Heart left ventricle (tissue), 16 donors: ENCODE measurements at regions not wholly inside any gene's neighbourhood (a gene's known extent, or its start where the extent isn't known, plus 50 kb on each side); places are given as distances from the start of the nearest gene placed in this dataset.

Experiments
- ATAC-seq, 4 donors: fragments of 200-7000 bp; cut with Tn5 transposase; one replicate each; pipeline ENCODE4 v1.9.1; 2020 to 2022; ENCODE audit warnings: moderate library complexity in 4 of 4, mild to moderate bottlenecking in 3 of 4, moderate number of reproducible peaks in 1 of 4
- DNase-seq, 5 donors: peaks; one replicate each; pipeline ENCODE4 v3.0.0-alpha.2; 2020
- H3K27ac ChIP-seq, 12 donors: fragments of 200-600 bp; sonication (generic) in 4 of 12; one replicate each; pipeline versions ENCODE4 v1.5.0 to v1.8.0; 2016 to 2022; ENCODE audit warnings: mild to moderate bottlenecking in 2 of 12
- H3K27me3 ChIP-seq, 9 donors: fragments of 200-600 bp; sonication (generic) in 2 of 9; one replicate each; pipeline versions ENCODE4 v1.5.1 to v1.8.0; 2016 to 2022; ENCODE audit warnings: mild to moderate bottlenecking in 3 of 9
- H3K36me3 ChIP-seq, 9 donors: fragments of 200-600 bp; sonication (generic) in 2 of 9; one replicate each; pipeline versions ENCODE4 v1.5.0 to v1.8.0; 2018 to 2022; ENCODE audit warnings: mild to moderate bottlenecking in 2 of 9
- H3K4me1 ChIP-seq, 12 donors: fragments of 200-600 bp; sonication (generic) in 4 of 12; one replicate each; pipeline versions ENCODE4 v1.5.0 to v1.8.0; 2016 to 2022; ENCODE audit warnings: mild to moderate bottlenecking in 3 of 12
- H3K4me3 ChIP-seq, 12 donors: fragments of 200-600 bp; sonication (generic) in 4 of 12; one replicate each; pipeline versions ENCODE4 v1.5.0 to v1.8.0; 2017 to 2022; ENCODE audit warnings: mild to moderate bottlenecking in 9 of 12, moderate library complexity in 4 of 12
- H3K9me3 ChIP-seq, 12 donors: fragments of 200-600 bp; sonication (generic) in 4 of 12; one replicate each; pipeline versions ENCODE4 v1.5.0 to v1.8.0; 2016 to 2022; ENCODE audit warnings: mild to moderate bottlenecking in 1 of 12
- CTCF ChIP-seq, 12 donors: fragments of 200-600 bp; sonication (generic) in 4 of 12; IDR thresholded peaks; one replicate each; pipeline versions ENCODE4 v1.5.0 to v1.8.0; 2018 to 2022; ENCODE audit warnings: antibody characterized with exemption in 12 of 12, mild to moderate bottlenecking in 5 of 12
- POLR2A ChIP-seq, 2 donors: fragments of 450-650 bp; IDR thresholded peaks; one replicate each; pipeline ENCODE4 v1.6.1; 2017; ENCODE audit warnings: antibody characterized with exemption in 2 of 2, mild to moderate bottlenecking in 2 of 2, moderate library complexity in 2 of 2
- WGBS, 4 donors: extraction: QIAGEN DNeasy Blood & Tissue Kit in 2 of 4; methylation state at CpG; one replicate each; pipeline versions ENCODE4 v1.1.5 to v1.1.7; 2013 to 2018; 5-methylcytosine and 5-hydroxymethylcytosine counted together
- intact Hi-C, 10 donors: fragments of 100-400 bp; cut with DNase I; formaldehyde crosslinking; loops; one replicate each; pipeline versions ENCODE4 v1.11.1 to v1.14.2; 2022
- donor health status: ischemic (EF 13 %, LVEDD 7.1; RV severe dilation, severe dysfunction).
- donor health status: healthy with polysubstance abuse.
- donor health status: DM: no; HTN: yes; CAD: no.
- donor health status: DM: no; HTN: no; CAD: no.
- donor health status: ischemic (EF 25% LVEDD 6.9; RV normal size, moderate dysfunction).
- donor health status: ischemic (EF 25% LVEDD 5.7; RV mildly dilated, moderate dysfunction).
- donor health status: healthy.
- donor health status: DM: yes; HTN: yes; CAD: no.
- donor health status: ischemic (EF 35%, LVEDD 5.7; RV mildly dilated, moderate dysfunction).
- donor health status: nonischemic (EF 11% LVEDD 7.7; RV severe dilation, severe dysfunction).
- donor health status: DM: yes; HTN: yes; CAD: no.
- donor health status: PGD.
- donor health status: ischemic (EF 29% LVEDD 5.4; RV normal size, mild dysfunction).
- donor health status: nonischemic (EF 23%, LVEDD 6.1; RV moderate dilation, normal function).

GRCh38 chr6:53715434-53715833 is 49.9 kb upstream of the KLHL31 start:
- peaks cover 0 to 3% (median 0%) of the 10 kb centered on the region in 9 donors for H3K27me3 ChIP-seq
- H3K4me1 ChIP-seq = peaks cover 0 to 5% (median 0%) of the 10 kb centered on the region in 12 donors
- no peaks in the 10 kb centered on the region for H3K36me3 ChIP-seq
- WGBS, 4 donors = 74 to 85% (median 82%) methylated on average over 1 of the region's 1 CpG
- H3K4me3 ChIP-seq = no peak overlapping the region
- ATAC-seq = no peak
- intact Hi-C loops = loop anchor here in 2 of 10 donors (5.0 kb wide), 2 partner anchors 38 to 223 kb away; no protein-coding TSS in a partner anchor
- TF ChIP-seq CTCF (IDR thresholded peaks at IDR 0.05) = no peak
- TF ChIP-seq POLR2A (IDR thresholded peaks at IDR 0.05) = no peak
- H3K9me3 ChIP-seq = no peaks in the 10 kb centered on the region
- H3K27ac ChIP-seq = no peak overlapping the region
- no peak for DNase-seq
